GM18498 (cell line): ENCODE measurements at regions not wholly inside any gene's neighbourhood (a gene's known extent, or its start where the extent isn't known, plus 50 kb on each side); places are given as distances from the start of the nearest gene placed in this dataset.
"Not testable (repeated sequence)": the region's sequence is repeated elsewhere in the genome, so short reads cannot be mapped to it uniquely, and the experiment has no call there.

ENCODE experiments used
- ATAC-seq: cut with Tn5 transposase; IDR thresholded peaks from one replicate; pipeline ENCODE4 v1.9.1; 2021; ENCODE audit warnings: mild to moderate bottlenecking, moderate library complexity; ENCODE audit not compliant: unreplicated experiment

DNA sequence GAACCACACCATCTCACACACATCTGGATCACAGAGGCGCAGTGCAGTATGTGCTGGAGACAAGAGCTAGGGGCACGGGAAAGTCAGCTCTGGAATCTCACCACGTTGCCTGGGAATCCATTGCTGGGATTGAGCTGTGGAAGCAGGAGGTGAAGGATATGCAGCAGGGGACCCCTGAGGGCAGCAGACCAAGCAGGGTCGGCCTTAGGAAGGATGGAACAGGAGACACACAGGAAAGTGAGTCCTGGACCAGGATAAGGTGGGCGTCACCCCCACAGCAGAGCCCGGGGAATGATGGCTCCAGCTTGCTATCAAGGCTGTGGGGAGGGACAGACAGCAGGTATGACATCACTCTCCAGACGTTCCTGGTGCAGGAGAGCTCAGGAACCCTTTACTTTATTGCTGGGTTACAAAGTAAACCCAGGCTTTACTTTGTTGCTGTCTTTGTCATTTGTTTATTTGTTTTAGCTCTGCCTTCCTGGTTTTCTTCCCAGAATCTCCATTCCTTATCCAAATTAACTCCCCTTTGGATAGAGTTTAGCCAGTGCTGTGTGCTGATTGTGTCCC lies 329.8 kb upstream of the MYT1L start:
- no peak for ATAC-seq

GRCh38 chr2:2657121-2657962 lies 326.3 kb upstream of the MYT1L start:
- ATAC-seq, result no peak

GRCh38 chr2:2656115-2657011 lies 325.3 kb upstream of the MYT1L start:
- no peak for ATAC-seq

DNA sequence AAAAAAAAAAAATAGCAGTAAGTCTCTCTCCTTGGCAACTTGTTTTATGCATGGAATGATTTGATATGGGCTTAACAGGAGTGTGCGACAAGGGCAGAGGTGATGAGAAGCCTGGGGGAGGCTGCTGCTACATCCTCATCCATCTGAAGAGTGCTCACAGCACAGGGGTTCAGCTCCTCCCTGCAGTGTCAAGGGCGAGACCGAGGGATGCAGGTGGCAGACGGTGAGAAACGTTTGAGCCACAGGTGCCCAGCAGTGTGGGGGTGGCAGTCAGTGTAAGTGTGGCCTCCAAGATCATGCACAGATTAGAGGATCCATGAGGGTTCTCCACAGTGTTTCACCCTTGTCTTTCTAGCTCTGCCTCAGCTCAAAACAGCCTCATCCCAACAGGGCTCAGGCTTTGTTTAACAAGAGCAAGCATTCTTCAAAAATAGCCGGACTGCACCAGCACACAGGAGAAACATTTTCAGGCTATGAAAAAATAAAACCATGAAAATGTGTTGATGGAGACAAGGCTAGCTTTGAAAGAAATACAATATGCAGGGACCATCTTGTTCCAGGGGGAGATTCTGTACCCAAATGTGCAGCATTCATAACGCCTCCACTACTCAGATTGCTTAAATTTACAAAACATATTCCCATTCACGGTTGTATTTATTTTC lies 324.5 kb upstream of the MYT1L start:
- no peak for ATAC-seq

DNA sequence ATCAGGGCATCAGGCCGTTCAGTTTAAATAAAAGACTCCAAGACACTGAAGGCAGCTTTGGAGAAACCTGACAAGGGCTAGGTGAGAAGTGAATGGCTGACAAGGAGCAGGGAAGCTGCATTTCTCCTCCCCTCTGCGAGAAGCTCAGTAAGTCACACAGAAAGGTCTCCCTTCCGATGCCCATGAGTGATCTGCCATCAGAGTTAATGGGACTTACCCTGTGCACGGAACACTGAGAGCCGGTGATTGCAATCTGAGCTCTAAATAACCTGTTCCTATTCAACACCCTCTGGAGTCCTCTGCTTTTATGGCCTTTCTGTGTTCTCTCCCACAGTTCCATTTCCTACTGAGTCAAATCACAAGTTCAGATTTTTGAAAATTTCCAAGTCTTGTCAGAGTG lies 322.2 kb upstream of the MYT1L start:
- ATAC-seq, result no peak

DNA sequence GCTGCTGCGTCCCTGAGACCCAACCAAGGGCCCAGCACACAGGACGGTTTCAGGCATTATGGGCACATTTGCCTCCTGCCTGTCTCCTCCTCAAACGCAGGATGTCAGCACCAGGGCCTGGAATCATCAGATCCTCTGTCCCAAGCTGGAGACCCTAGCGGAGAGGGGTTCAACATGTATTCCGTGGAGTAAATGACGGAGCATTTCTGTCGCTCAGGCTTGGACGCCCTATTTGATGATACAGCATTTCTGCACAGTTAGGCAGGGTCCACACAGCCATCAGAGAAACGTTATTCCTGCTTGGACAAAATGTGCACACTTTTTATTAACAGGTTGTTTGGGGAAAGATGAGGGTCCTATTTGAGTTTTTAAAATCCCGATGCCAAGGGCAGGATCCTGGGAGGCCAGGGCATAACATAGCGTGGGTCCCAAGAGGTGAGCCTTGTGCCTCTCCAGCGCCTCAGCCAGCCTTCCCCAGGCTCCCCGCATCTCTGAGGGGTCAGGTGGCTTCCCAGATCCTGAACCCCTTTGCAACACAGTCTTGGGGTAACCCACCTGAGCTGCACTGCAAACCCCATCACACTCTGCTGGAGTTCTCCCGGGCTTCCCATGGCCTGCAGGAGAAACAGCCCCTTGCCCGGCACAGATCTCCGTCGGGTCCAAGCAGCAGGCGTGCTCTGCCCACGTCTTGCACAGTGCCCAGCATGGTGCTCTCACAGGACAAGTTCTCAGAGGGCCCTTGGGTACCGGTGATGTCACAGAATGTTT lies 319.7 kb upstream of the MYT1L start:
- no peak for ATAC-seq

DNA sequence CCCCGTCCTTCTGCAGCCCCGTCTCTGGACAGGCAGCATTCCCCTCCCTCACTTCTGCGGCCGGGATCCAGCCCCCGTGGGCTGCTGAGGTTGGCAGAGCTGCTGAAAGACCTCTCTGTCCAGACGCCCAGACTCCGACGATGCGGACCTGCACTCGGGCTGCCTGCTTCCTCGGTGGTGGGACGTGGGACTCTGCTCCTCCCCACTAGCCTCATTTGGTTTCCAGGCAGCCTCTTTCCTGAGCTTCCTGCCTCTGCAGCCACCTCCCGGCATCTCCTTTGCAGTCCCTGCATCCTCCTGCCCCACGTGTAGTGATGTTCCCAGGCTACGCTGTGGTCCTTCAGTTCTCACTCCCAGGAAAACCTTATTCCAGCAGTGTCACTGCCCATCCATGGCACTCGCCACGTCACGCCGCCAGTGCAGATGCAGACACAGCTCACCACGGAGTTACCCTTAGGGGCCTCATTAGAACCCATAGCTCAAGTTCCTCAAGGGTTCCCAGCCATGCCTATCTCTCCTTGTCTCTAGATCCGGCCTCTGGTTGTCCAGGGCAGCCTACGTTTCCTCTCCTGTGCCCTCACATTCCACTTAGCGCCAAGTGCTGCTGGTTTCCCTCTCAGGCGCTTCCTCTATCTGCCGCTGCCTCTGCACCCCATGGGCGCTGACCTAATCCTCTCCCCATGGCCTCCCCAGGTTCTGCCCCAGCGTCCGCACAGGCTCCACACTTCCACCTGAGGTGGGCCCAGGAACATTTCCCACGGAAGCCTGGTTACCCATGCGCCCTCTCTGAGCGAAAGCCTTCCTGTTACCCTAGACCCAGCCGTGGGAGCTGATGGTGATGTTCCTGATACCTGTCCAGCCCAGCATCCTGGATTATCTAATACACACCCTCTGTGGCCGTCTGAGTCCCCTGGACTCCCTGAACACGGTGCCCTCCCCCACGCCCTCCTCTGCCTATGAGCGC lies 318.3 kb upstream of the MYT1L start:
- ATAC-seq, result no peak

- ATAC-seq, result no peak
Measured at GRCh38 chr2:2648094-2648493, 317.0 kb upstream of the MYT1L start.

DNA sequence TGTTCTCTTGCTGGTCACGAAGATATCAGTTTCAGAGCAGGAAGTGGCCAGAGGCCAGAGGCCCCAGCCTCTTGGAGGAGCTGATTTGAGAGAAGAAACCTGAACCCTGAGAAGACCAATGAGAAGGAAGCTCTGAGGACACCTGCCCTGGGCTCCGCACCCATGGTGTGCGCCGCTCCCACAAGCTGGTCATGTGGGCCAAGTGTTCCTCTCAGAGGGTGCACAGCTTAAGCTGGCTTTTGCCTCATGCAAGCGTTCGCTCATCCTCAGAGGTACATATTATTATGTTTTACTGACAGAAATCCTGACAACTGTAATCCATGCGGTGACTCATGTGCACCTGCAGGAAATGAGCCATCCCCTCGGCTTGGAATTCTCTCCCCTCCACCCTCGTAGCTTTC lies 316.1 kb upstream of the MYT1L start:
- no peak for ATAC-seq

DNA sequence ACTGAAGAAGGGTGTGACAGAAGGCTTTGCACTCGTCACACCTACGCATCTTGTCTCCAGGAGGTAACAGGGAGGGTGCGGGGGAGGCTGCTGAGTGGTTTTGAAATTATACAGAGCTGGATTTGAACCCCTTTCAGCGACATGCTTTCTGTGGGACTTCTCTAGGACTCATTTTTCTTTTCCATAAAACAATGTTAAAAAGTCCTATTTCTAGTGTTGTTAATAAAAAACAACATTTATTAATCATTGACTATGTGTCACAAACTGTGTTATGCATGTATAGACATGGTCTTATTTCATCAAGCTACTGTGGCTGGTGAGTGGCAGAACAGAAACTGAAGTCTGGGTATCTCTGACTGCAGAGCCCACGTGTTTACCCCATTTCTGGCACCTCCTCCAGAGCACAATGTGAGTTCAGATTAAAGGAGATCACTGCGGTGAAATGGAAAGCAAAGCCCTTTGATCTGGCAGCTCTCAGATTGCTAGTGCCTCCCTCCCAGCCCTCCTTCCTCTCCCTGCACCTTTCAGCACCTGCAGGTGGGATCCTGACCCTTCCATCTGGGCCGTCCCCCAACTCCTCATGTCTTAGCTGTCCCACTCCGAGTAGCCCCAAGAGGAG lies 315.5 kb upstream of the MYT1L start:
- no peak for ATAC-seq

DNA sequence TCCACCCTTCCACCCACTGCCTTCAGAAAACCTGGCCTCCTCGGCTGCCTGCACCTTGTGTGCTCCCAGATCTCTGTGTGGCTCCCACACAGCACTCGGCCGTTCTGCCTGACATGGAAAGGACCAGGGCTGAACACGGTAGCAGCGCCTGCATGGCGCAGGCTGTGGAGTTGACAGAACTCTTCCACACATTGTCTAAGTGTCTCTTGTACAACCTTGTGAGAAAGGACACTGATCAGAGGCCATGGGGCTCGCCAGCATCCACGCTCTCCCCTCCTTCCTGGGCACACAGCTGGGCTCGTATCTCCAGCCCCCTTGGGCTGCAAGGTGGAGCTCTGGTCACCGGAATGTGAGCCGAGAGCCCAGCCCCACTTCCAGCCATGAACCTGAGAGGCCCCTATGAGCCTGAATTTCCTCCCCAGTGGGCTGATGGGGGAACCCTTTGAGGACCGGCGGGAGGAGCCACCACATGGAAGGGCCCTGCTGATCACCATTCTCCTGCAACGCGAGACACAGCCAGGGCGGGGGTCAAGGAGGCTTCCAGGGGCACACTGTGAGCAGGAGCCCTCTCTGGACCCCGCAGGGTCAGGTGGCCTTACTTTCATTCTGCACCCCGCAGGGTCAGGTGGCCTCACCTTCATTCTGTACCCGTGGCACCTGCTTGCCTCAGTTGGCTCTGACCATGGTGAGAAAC lies 314.2 kb upstream of the MYT1L start:
- ATAC-seq, result no peak

DNA sequence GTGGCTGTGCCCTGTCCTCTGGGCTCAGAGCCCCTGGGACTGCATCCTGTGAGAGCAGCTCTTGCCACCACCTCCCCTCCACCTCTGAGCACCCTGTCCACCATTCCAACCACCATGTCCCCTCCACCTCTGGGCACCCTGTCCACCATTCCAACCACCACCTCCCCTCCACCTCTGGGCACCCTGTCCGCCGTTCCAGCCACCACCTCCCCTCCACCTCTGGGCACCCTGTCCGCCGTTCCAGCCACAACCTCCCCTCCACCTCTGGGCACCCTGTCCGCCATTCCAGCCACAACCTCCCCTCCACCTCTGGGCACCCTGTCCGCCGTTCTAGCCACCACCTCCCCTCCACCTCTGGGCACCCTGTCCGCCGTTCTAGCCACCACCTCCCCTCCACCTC lies 313.7 kb upstream of the MYT1L start:
- not testable (repeated sequence) for ATAC-seq

- no peak for ATAC-seq
Measured at GRCh38 chr2:2644040-2644439, 313.0 kb upstream of the MYT1L start.

- ATAC-seq, result no peak
Measured at GRCh38 chr2:2642906-2643890, 312.1 kb upstream of the MYT1L start.

DNA sequence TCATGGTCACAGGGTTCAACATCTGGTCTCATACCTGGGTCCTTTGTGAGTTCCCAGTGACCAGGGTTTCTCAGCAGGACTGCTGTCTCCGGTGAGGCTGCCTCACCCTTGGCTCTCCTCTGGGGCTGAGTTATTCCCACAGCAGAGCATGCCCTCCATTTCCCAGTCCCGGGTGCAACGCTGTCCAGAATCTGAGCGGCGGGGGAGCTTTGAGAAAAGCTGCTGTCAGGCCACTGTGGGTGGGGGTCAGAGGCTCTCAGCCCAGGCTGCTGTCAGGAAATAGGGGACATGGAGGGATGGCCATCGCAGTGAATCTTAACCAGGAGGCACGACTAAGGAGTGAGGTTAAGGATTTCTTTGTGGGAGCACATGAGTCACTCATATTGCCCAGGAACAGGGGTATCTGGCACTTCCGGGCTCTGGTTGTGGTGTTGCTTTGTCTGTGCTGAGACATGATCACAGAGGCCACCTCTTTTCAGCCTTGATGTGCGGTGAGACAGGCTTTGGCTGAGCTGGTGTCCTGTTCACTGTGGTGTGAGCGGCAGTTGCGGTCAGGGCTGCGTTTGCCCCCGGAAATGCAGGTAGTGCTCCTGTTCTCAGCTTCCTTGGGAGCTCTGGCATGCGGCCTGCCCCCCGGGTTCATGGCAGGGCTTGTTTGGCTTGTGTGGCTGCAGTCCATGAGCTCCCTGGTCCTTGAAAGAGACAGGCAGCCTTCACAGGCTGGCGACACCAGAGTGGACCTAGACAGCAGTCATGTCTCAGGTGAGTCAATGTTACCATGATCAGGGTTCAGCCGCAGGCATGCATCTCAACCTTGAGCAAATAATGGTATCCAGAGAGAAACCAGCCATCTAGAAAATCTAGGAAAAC lies 310.7 kb upstream of the MYT1L start:
- ATAC-seq, result no peak

DNA sequence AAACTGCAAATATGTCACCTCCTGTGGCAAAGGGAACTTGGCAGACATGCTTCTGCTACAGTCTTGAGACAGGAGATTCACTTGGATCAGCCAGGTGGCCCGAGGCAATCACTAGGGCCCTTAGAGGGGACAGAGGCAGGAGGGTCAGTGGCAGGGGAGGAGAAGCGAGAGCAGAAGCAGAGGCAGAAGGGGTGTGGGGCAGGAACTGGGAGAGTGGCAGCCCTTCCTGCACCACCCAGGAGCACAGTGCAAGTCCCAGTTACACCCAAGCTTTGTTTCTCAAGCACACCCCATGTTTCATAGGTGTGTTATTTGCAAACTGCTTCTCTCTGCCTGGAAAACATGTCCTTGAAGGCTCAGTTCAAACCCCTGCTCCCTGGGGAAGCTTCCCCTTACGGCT lies 309.7 kb upstream of the MYT1L start:
- ATAC-seq, result no peak
